Colonic mucosa (tissue), 4 donors: ENCODE measurements at regions not wholly inside any gene's neighbourhood (a gene's known extent, or its start where the extent isn't known, plus 50 kb on each side); places are given as distances from the start of the nearest gene placed in this dataset.

Source experiments
- DNase-seq: peaks from one replicate; pipeline ENCODE4 v3.0.0-alpha.2; 2020
- H3K27ac ChIP-seq: fragments of 200-600 bp; one replicate; pipeline ENCODE4 v1.8.0; 2021
- H3K27me3 ChIP-seq: fragments of 200-600 bp; one replicate; pipeline ENCODE4 v1.8.0; 2021
- H3K36me3 ChIP-seq: fragments of 200-600 bp; one replicate; pipeline ENCODE4 v1.8.0; 2021
- H3K4me1 ChIP-seq: fragments of 200-600 bp; one replicate; pipeline ENCODE4 v1.8.0; 2021; ENCODE audit warnings: mild to moderate bottlenecking
- H3K4me3 ChIP-seq: fragments of 200-600 bp; one replicate; pipeline ENCODE4 v1.8.0; 2021
- H3K9ac ChIP-seq, 2 donors: one replicate each; pipeline ENCODE4 v1.7.0; 2013; ENCODE audit warnings: control low read depth in 2 of 2, low read depth in 2 of 2, low read length in 2 of 2
- H3K9me3 ChIP-seq: fragments of 200-600 bp; one replicate; pipeline ENCODE4 v1.8.0; 2021
- CTCF ChIP-seq: fragments of 200-600 bp; IDR thresholded peaks from one replicate; pipeline ENCODE4 v1.8.0; 2022; ENCODE audit warnings: antibody characterized with exemption, mild to moderate bottlenecking
- intact Hi-C: fragments of 100-400 bp; cut with DNase I; formaldehyde crosslinking; loops from one replicate; pipeline ENCODE4 v1.14.1; 2022
- donor health status: healthy.
- donor health status: DM: no; HTN: no; CAD: no.
- donor health status: DM: no; HTN: no; CAD: no.

GRCh38 chr18:24766376-24766775 is 305.9 kb downstream of the HRH4 start:
- intact Hi-C loops: no loop called here
- no peak for DNase-seq
- no peak overlapping the region for H3K9ac ChIP-seq
- no peak overlapping the region for H3K27ac ChIP-seq
- H3K9me3 ChIP-seq: no peaks in the 10 kb centered on the region
- no peaks in the 10 kb centered on the region for H3K4me1 ChIP-seq
- no peaks in the 10 kb centered on the region for H3K36me3 ChIP-seq
- no peak overlapping the region for H3K4me3 ChIP-seq
- no peak for TF ChIP-seq CTCF
- no peaks in the 10 kb centered on the region for H3K27me3 ChIP-seq

GRCh38 chr18:24770311-24771024 is 310.0 kb downstream of the HRH4 start:
- DNase-seq: no peak
- H3K27me3 ChIP-seq: no peaks in the 10 kb centered on the region
- H3K27ac ChIP-seq: no peak overlapping the region
- no peaks in the 10 kb centered on the region for H3K36me3 ChIP-seq
- TF ChIP-seq CTCF: no peak
- intact Hi-C loops: no loop called here
- no peak overlapping the region for H3K9ac ChIP-seq
- H3K4me1 ChIP-seq: no peaks in the 10 kb centered on the region
- no peaks in the 10 kb centered on the region for H3K9me3 ChIP-seq
- H3K4me3 ChIP-seq: no peak overlapping the region

DNA sequence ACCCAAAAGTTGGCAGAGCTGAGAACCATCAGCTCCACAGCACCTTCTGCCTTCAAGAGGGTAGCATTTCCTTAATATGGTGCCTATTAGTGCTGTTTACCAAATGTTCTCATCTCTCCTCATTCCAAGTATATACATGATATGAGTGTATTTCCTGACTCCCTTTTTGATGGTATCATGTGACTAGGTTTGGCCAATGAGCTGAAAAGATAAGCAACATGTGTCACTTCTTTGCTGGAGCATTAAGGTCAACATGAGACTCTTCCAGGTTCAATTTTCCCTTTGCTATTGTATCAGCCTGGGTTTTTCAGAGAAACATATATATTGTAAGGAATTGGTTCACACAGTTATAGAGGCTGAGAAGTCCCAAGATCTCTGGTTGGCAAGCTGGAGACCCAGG is 310.9 kb downstream of the HRH4 start:
- H3K27ac ChIP-seq: no peak overlapping the region
- TF ChIP-seq CTCF: no peak

DNA sequence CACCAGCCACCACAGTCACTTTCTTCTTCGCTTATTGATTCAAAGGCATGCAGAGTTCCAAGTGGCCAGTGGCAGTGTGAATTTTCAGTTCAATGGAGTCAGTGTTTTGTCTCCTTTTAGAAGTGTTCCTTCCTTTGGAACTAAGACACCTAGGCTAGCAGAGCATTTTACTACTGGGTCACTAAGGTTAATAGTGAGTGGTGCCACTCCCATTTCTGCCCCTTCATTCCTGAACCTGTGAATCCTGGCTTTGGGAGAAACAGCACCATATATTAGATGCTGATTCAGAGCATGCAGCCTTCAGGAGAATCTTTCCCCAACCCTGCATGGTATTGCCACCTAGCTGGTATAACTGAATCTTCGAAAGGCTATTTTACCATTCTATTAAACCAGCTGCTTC is 312.7 kb downstream of the HRH4 start:
- no peak for TF ChIP-seq CTCF
- Histone ChIP-seq H3K27me3 (no peaks in the 10 kb centered on the region), H3K9me3 (no peaks in the 10 kb centered on the region), H3K27ac (no peak overlapping the region), H3K4me1 (no peaks in the 10 kb centered on the region), H3K4me3 (no peak overlapping the region), H3K36me3 (no peaks in the 10 kb centered on the region), H3K9ac (no peak overlapping the region)
- intact Hi-C loops: no loop called here
- DNase-seq: no peak

More for the DNA sequence above, 310.9 kb downstream of the HRH4 start:
- H3K36me3 ChIP-seq: no peaks in the 10 kb centered on the region
- no peaks in the 10 kb centered on the region for H3K4me1 ChIP-seq
- no peaks in the 10 kb centered on the region for H3K27me3 ChIP-seq
- intact Hi-C loops: no loop called here
- H3K9me3 ChIP-seq: no peaks in the 10 kb centered on the region
- H3K9ac ChIP-seq: no peak overlapping the region
- H3K4me3 ChIP-seq: no peak overlapping the region
- DNase-seq: no peak

DNA sequence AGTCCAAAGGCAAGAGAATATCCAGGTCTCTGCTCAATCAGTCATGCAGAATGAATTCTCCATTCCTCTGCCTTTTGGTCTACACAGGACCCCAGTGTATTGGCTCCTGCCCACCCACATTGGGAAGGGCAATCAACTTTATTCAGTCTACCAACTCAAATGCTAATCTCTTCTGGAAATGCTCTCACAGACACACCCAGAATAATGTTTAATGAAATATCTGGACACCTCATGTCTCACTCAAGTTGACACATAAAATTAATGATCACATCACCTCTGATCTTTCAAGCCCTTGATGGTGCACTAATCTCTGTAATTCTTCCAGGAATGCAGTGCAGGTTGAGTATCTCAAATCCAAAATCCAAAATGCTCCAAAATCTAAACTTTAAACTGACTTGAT is 315.6 kb downstream of the HRH4 start:
- H3K36me3 ChIP-seq: no peaks in the 10 kb centered on the region
- no peaks in the 10 kb centered on the region for H3K9me3 ChIP-seq
- H3K9ac ChIP-seq: no peak overlapping the region
- no peaks in the 10 kb centered on the region for H3K4me1 ChIP-seq
- H3K4me3 ChIP-seq: no peak overlapping the region
- intact Hi-C loops: no loop called here
- H3K27ac ChIP-seq: no peak overlapping the region
- DNase-seq: no peak
- no peaks in the 10 kb centered on the region for H3K27me3 ChIP-seq
- no peak for TF ChIP-seq CTCF
